MM.1S (cell line): ENCODE measurements at regions not wholly inside any gene's neighbourhood (a gene's known extent, or its start where the extent isn't known, plus 50 kb on each side); places are given as distances from the start of the nearest gene placed in this dataset.

Experiments
- DNase-seq: peaks from one replicate; pipeline ENCODE4 v3.0.0-alpha.2; 2015
- H2AFZ ChIP-seq: fragments of 300-600 bp; sonication (generic); 2 replicates; pipeline ENCODE4 v1.6.0; 2016; ENCODE audit warnings: antibody characterized with exemption, low read length
- H3F3A ChIP-seq: fragments of 300-600 bp; sonication (generic); 2 replicates; pipeline ENCODE4 v1.6.1; 2016; ENCODE audit warnings: mild to moderate bottlenecking, antibody characterized with exemption, low read length, moderate library complexity, mixed read lengths; ENCODE audit not compliant: insufficient read depth
- H3K27ac ChIP-seq: fragments of 300-600 bp; sonication (generic); 2 replicates; pipeline ENCODE4 v1.5.1; 2016; ENCODE audit warnings: mild to moderate bottlenecking, low read length
- H3K27me3 ChIP-seq: fragments of 300-600 bp; sonication (generic); replicated peaks from 2 replicates; pipeline ENCODE4 v1.6.0; 2016; ENCODE audit warnings: low read length; ENCODE audit not compliant: insufficient read depth
- H3K36me3 ChIP-seq: fragments of 300-600 bp; sonication (generic); replicated peaks from 2 replicates; pipeline ENCODE4 v1.6.1; 2016; ENCODE audit warnings: mild to moderate bottlenecking, low read length, mixed read lengths; ENCODE audit not compliant: insufficient read depth
- H3K4me1 ChIP-seq: fragments of 300-600 bp; sonication (generic); 2 replicates; pipeline ENCODE4 v1.6.1; 2016; ENCODE audit warnings: low read length, mixed read lengths
- H3K4me2 ChIP-seq: fragments of 300-600 bp; sonication (generic); 2 replicates; pipeline ENCODE4 v1.6.0; 2016; ENCODE audit warnings: low read depth, low read length
- H3K4me3 ChIP-seq: fragments of 300-600 bp; sonication (generic); 2 replicates; pipeline ENCODE4 v1.5.1; 2016; ENCODE audit warnings: low read length, mixed read lengths
- H3K79me2 ChIP-seq: fragments of 300-600 bp; sonication (generic); 2 replicates; pipeline ENCODE4 v1.6.1; 2016; ENCODE audit warnings: mixed run types, low read length, mixed read lengths
- H3K9ac ChIP-seq: fragments of 300-600 bp; sonication (generic); 2 replicates; pipeline ENCODE4 v1.6.1; 2016; ENCODE audit warnings: low read length, mixed read lengths
- H3K9me2 ChIP-seq: fragments of 300-600 bp; sonication (generic); replicated peaks from 2 replicates; pipeline ENCODE4 v1.6.1; 2016; ENCODE audit warnings: mild to moderate bottlenecking, low read length, mixed read lengths; ENCODE audit not compliant: insufficient read depth
- H3K9me3 ChIP-seq: fragments of 300-600 bp; sonication (generic); replicated peaks from 2 replicates; pipeline ENCODE4 v1.6.1; 2016; ENCODE audit warnings: mild to moderate bottlenecking, low read length, mixed read lengths; ENCODE audit not compliant: insufficient read depth
- H4K20me1 ChIP-seq: fragments of 300-600 bp; sonication (generic); 2 replicates; pipeline ENCODE4 v1.6.1; 2016; ENCODE audit warnings: mild to moderate bottlenecking, low read length, moderate library complexity, mixed read lengths; ENCODE audit not compliant: insufficient read depth
- EZH2 ChIP-seq: fragments of 300-600 bp; sonication (generic); optimal IDR thresholded peaks from 2 replicates; pipeline ENCODE3; 2017; ENCODE audit warnings: low read depth, mild to moderate bottlenecking, antibody characterized with exemption, low read length, mixed read lengths
- EZH2phosphoT487 ChIP-seq: fragments of 300-600 bp; sonication (generic); IDR thresholded peaks from 2 replicates; pipeline ENCODE4 v1.6.1; 2018; ENCODE audit warnings: antibody characterized with exemption, low read length
- TF ChIP-seq, protein P1 (sequence below): fragments of 300-600 bp; sonication (generic); IDR thresholded peaks from 2 replicates; pipeline ENCODE4 v1.5.1; 2016; ENCODE audit warnings: antibody characterized with exemption, low read length, mixed read lengths

DNA sequence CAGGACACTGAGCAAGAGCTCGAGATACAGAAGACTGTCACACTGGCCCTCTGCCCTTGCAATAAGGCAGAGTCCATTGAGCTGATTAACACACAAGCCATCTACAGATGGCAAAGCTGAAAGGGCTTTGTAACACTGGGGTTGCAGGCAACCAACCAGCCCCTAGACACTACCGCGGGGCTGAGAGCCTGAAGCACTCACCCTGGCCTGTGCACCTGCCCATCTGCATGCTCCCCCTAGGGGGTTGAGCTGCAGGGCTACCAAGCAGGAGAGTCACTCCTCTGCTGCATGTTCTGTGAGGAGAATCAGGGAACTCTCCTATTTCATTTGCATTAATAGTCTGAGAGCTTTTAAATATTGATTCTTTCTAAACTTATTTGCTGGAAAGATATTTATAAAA, 128.1 kb upstream of the VIPR2 start:
- no peaks in the 10 kb centered on the region for H3K9me3 ChIP-seq
- no peaks in the 10 kb centered on the region for H3K27me3 ChIP-seq
- H3K4me3 ChIP-seq, result no peak overlapping the region
- DNase-seq, result no peak
- no peak overlapping the region for H3K27ac ChIP-seq
- no peak for TF ChIP-seq EZH2phosphoT487
- H3K9me2 ChIP-seq, result no peaks in the 10 kb centered on the region
- H3K79me2 ChIP-seq, result no peaks in the 10 kb centered on the region
- no peak overlapping the region for H2AFZ ChIP-seq
- H3F3A ChIP-seq, result peaks cover 12% of the 10 kb centered on the region
- H3K4me2 ChIP-seq, result no peak overlapping the region
- H3K9ac ChIP-seq, result no peak overlapping the region
- H3K4me1 ChIP-seq, result 0 out of 2 replicates have a peak, but pooled peaks cover 11% of the 10 kb centered on the region
- H4K20me1 ChIP-seq, result no peaks in the 10 kb centered on the region
- no peaks in the 10 kb centered on the region for H3K36me3 ChIP-seq

DNA sequence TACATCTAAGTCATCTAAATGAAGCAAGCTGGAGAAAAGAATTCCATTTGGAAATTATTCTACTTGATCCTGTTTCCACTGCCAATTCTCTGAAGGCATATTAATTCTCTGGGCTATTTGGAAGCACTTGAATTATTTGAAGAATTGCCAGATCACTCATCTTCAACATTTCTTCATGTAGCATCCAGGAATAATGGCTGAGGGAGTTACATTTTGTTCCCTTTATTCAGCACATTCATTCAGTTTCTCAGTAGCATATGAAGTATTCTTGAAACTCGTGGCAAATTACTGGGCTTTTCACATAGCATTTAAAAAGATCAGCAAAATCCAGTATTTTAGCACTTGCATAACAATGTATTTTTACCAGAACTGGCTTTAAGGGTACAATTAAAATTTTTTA, 127.1 kb upstream of the VIPR2 start:
- Histone ChIP-seq H3K4me2 (no peak overlapping the region), H3K4me1 (0 out of 2 replicates have a peak, but pooled peaks cover 11% of the 10 kb centered on the region), H3K9ac (no peak overlapping the region), H4K20me1 (no peaks in the 10 kb centered on the region), H3K36me3 (no peaks in the 10 kb centered on the region), H3K27me3 (no peaks in the 10 kb centered on the region), H3K27ac (no peak overlapping the region), H3K4me3 (no peak overlapping the region), H3K9me3 (no peaks in the 10 kb centered on the region), H2AFZ (no peak overlapping the region), H3F3A (peaks cover 12% of the 10 kb centered on the region), H3K79me2 (no peaks in the 10 kb centered on the region), H3K9me2 (no peaks in the 10 kb centered on the region)
- no peak for TF ChIP-seq EZH2phosphoT487
- no peak for TF ChIP-seq EZH2
- TF ChIP-seq, protein P1, sequence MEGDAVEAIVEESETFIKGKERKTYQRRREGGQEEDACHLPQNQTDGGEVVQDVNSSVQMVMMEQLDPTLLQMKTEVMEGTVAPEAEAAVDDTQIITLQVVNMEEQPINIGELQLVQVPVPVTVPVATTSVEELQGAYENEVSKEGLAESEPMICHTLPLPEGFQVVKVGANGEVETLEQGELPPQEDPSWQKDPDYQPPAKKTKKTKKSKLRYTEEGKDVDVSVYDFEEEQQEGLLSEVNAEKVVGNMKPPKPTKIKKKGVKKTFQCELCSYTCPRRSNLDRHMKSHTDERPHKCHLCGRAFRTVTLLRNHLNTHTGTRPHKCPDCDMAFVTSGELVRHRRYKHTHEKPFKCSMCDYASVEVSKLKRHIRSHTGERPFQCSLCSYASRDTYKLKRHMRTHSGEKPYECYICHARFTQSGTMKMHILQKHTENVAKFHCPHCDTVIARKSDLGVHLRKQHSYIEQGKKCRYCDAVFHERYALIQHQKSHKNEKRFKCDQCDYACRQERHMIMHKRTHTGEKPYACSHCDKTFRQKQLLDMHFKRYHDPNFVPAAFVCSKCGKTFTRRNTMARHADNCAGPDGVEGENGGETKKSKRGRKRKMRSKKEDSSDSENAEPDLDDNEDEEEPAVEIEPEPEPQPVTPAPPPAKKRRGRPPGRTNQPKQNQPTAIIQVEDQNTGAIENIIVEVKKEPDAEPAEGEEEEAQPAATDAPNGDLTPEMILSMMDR, result no peak
- no peak for DNase-seq

GRCh38 chr7:159269745-159270144, 125.1 kb upstream of the VIPR2 start:
- no peak for DNase-seq
- H3K27me3 ChIP-seq, result no peaks in the 10 kb centered on the region
- no peaks in the 10 kb centered on the region for H3K9me3 ChIP-seq
- H3K9ac ChIP-seq, result no peak overlapping the region
- TF ChIP-seq EZH2phosphoT487 (no peak), EZH2 (no peak)
- TF ChIP-seq, protein P1, result no peak
- no peaks in the 10 kb centered on the region for H4K20me1 ChIP-seq
- no peak overlapping the region for H3K4me3 ChIP-seq
- H3K4me1 ChIP-seq, result 0 out of 2 replicates have a peak, but pooled peaks cover 11% of the 10 kb centered on the region
- H3K27ac ChIP-seq, result no peak overlapping the region
- H3K36me3 ChIP-seq, result no peaks in the 10 kb centered on the region
- H3F3A ChIP-seq, result peaks cover 12% of the 10 kb centered on the region
- no peaks in the 10 kb centered on the region for H3K79me2 ChIP-seq
- H3K4me2 ChIP-seq, result no peak overlapping the region
- H2AFZ ChIP-seq, result no peak overlapping the region
- H3K9me2 ChIP-seq, result no peaks in the 10 kb centered on the region

GRCh38 chr7:159263430-159263829, 118.8 kb upstream of the VIPR2 start:
- no peak overlapping the region for H3K4me3 ChIP-seq
- no peak overlapping the region for H2AFZ ChIP-seq
- no peaks in the 10 kb centered on the region for H3K36me3 ChIP-seq
- no peaks in the 10 kb centered on the region for H3K27me3 ChIP-seq
- no peak overlapping the region for H3K27ac ChIP-seq
- no peaks in the 10 kb centered on the region for H3F3A ChIP-seq
- H3K9me2 ChIP-seq, result no peaks in the 10 kb centered on the region
- TF ChIP-seq EZH2phosphoT487, result no peak
- no peak for TF ChIP-seq EZH2
- TF ChIP-seq, protein P1, result no peak
- H4K20me1 ChIP-seq, result no peaks in the 10 kb centered on the region
- no peak overlapping the region for H3K4me2 ChIP-seq
- DNase-seq, result no peak
- H3K79me2 ChIP-seq, result no peaks in the 10 kb centered on the region
- H3K9me3 ChIP-seq, result no peaks in the 10 kb centered on the region
- H3K9ac ChIP-seq, result no peak overlapping the region
- H3K4me1 ChIP-seq, result 0 out of 2 replicates have a peak, but pooled peaks cover 3% of the 10 kb centered on the region
